DND-41 (cell line): ENCODE measurements at regions not wholly inside any gene's neighbourhood (a gene's known extent, or its start where the extent isn't known, plus 50 kb on each side); places are given as distances from the start of the nearest gene placed in this dataset.
A peak's percentile ranks its signal among the peaks of the same experiment; 100 is the strongest.

ENCODE experiments used
- ATAC-seq: fragments of 200-7000 bp; cut with Tn5 transposase; 3 replicates; pipeline ENCODE4 v1.9.1; 2021; ENCODE audit warnings: low read depth; ENCODE audit not compliant: insufficient read depth
- DNase-seq: peaks from one replicate; pipeline ENCODE4 v3.0.0-alpha.2; 2020
- H2AFZ ChIP-seq: 2 replicates; pipeline ENCODE4 v1.6.0; 2012; ENCODE audit warnings: low read depth, low read length
- H3K27ac ChIP-seq: 2 replicates; pipeline ENCODE4 v1.5.1; 2012; ENCODE audit warnings: low read length, inconsistent platforms
- H3K27me3 ChIP-seq: fragments of 200-600 bp; sonication (generic); 2 replicates; pipeline ENCODE4 v1.6.0; 2012; ENCODE audit warnings: low read length, mild to moderate bottlenecking, inconsistent platforms; ENCODE audit not compliant: insufficient read depth, poor library complexity
- H3K36me3 ChIP-seq: 2 replicates; pipeline ENCODE4 v1.5.1; 2012; ENCODE audit warnings: low read length, inconsistent platforms; ENCODE audit not compliant: insufficient read depth
- H3K4me1 ChIP-seq: 2 replicates; pipeline ENCODE4 v1.5.1; 2012; ENCODE audit warnings: mild to moderate bottlenecking, low read length; ENCODE audit not compliant: insufficient read depth
- H3K4me2 ChIP-seq: 2 replicates; pipeline ENCODE4 v1.6.0; 2012; ENCODE audit warnings: mild to moderate bottlenecking, moderate library complexity, low read length, inconsistent platforms; ENCODE audit not compliant: insufficient read depth
- H3K4me3 ChIP-seq, 2 experiments: fragments of 200-600 bp in 1 of 2; shearing (Covaris generic) in 1 of 2; 2 replicates each; pipeline ENCODE4 v1.5.1; 2012 to 2016; ENCODE audit warnings: inconsistent platforms in 2 of 2, low read length in 2 of 2, mild to moderate bottlenecking in 2 of 2, low read depth in 1 of 2, moderate library complexity in 1 of 2
- H3K79me2 ChIP-seq: 2 replicates; pipeline ENCODE4 v1.6.0; 2012; ENCODE audit warnings: low read length, inconsistent platforms; ENCODE audit not compliant: insufficient read depth
- H3K9ac ChIP-seq: 2 replicates; pipeline ENCODE4 v1.6.0; 2012; ENCODE audit warnings: low read depth, mild to moderate bottlenecking, inconsistent platforms, low read length, moderate library complexity
- H3K9me3 ChIP-seq: 2 replicates; pipeline ENCODE4 v1.5.1; 2012; ENCODE audit warnings: low read length, moderate library complexity, mild to moderate bottlenecking, inconsistent platforms; ENCODE audit not compliant: insufficient read depth, severe bottlenecking
- H4K20me1 ChIP-seq: 2 replicates; pipeline ENCODE4 v1.6.0; 2012; ENCODE audit warnings: low read length; ENCODE audit not compliant: insufficient read depth
- EZH2 ChIP-seq: IDR thresholded peaks from 3 replicates; pipeline ENCODE4 v1.6.1; 2012; ENCODE audit warnings: borderline replicate concordance, low read depth, mild to moderate bottlenecking, moderate library complexity, low read length, inconsistent platforms; ENCODE audit not compliant: severe bottlenecking
- TF ChIP-seq, protein P1 (sequence below): IDR thresholded peaks from 2 replicates; pipeline ENCODE4 v1.5.1; 2012; ENCODE audit warnings: borderline replicate concordance, low read length, moderate library complexity, mild to moderate bottlenecking; ENCODE audit not compliant: poor library complexity, severe bottlenecking; ENCODE audit errors: extremely low read depth

DNA sequence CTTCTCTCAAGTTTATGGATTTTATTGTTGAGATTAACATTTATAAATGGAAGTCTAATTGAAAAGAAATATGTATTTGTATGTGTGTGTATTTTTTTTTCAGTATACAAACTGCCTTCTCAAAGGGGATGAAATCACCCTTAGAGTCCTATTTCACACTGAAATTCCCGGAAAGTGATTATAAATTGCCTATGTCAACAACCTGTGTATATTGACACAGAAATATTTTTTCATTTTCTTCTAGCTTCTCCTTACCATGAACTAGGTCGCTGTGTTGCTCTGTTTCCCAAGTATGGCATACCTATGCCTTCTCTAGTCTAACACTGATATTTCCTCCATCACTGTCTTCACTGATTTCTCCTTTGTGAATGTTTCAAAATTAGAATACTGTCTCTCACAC lies 444.0 kb upstream of the AZI2 start:
- H3K27ac ChIP-seq: no peak overlapping the region
- H3K9ac ChIP-seq: no peak overlapping the region
- DNase-seq (no peak), ATAC-seq (no peak)
- no peak overlapping the region for H2AFZ ChIP-seq
- no peaks in the 10 kb centered on the region for H3K4me1 ChIP-seq
- H3K9me3 ChIP-seq: no peaks in the 10 kb centered on the region
- no peaks in the 10 kb centered on the region for H4K20me1 ChIP-seq
- no peak overlapping the region for H3K4me3 ChIP-seq
- H3K4me2 ChIP-seq: no peak overlapping the region
- TF ChIP-seq, protein P1, sequence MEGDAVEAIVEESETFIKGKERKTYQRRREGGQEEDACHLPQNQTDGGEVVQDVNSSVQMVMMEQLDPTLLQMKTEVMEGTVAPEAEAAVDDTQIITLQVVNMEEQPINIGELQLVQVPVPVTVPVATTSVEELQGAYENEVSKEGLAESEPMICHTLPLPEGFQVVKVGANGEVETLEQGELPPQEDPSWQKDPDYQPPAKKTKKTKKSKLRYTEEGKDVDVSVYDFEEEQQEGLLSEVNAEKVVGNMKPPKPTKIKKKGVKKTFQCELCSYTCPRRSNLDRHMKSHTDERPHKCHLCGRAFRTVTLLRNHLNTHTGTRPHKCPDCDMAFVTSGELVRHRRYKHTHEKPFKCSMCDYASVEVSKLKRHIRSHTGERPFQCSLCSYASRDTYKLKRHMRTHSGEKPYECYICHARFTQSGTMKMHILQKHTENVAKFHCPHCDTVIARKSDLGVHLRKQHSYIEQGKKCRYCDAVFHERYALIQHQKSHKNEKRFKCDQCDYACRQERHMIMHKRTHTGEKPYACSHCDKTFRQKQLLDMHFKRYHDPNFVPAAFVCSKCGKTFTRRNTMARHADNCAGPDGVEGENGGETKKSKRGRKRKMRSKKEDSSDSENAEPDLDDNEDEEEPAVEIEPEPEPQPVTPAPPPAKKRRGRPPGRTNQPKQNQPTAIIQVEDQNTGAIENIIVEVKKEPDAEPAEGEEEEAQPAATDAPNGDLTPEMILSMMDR: no peak
- no peak for TF ChIP-seq EZH2
- H3K27me3 ChIP-seq: no peaks in the 10 kb centered on the region
- no peaks in the 10 kb centered on the region for H3K36me3 ChIP-seq
- H3K79me2 ChIP-seq: no peaks in the 10 kb centered on the region

- DNase-seq: no peak
- ATAC-seq: no peak
- no peak for TF ChIP-seq EZH2
- TF ChIP-seq, protein P1: peak; percentile 6
Measured at GRCh38 chr3:28799084-28799483, 450.5 kb upstream of the AZI2 start.

GRCh38 chr3:28800203-28800602 lies 451.6 kb upstream of the AZI2 start:
- Histone ChIP-seq H4K20me1 (no peaks in the 10 kb centered on the region), H3K9me3 (no peaks in the 10 kb centered on the region), H3K36me3 (no peaks in the 10 kb centered on the region), H3K4me3 (no peak overlapping the region), H3K9ac (no peak overlapping the region), H3K4me2 (no peak overlapping the region), H3K27ac (no peak overlapping the region), H3K79me2 (no peaks in the 10 kb centered on the region), H3K4me1 (no peaks in the 10 kb centered on the region; the same call in 1 of the 2 replicates), H3K27me3 (no peaks in the 10 kb centered on the region), H2AFZ (no peak overlapping the region)
- no peak for TF ChIP-seq EZH2
- TF ChIP-seq, protein P1: no peak
- DNase-seq: no peak
- no peak for ATAC-seq

More at GRCh38 chr3:28799084-28799483, 450.5 kb upstream of the AZI2 start:
- Histone ChIP-seq H3K9me3 (no peaks in the 10 kb centered on the region), H3K27me3 (no peaks in the 10 kb centered on the region), H3K36me3 (no peaks in the 10 kb centered on the region), H4K20me1 (no peaks in the 10 kb centered on the region), H3K4me1 (no peaks in the 10 kb centered on the region; the same call in 1 of the 2 replicates), H3K4me2 (no peak overlapping the region), H3K4me3 (no peak overlapping the region), H3K79me2 (no peaks in the 10 kb centered on the region), H3K27ac (no peak overlapping the region), H3K9ac (no peak overlapping the region), H2AFZ (no peak overlapping the region)

DNA sequence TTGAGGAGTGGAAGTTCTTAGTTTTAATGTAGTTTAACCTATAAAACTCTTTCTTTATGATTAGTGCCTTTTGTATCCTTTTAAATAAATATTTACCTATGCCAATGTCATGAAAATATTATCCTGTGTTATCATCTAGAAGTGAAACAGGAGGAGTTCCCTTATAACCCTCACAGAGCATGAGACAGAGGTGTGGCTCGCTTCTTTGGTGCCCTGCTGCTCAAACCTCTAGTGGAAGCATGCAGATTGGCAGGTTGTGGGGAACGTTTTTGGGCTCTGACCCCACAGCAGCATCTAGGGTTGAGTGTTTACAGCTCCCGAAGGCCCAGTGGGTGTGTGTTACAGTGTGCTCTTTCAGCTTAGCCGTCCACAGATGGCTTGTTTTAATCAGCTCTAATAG lies 459.4 kb upstream of the AZI2 start:
- Histone ChIP-seq H3K27ac (no peak overlapping the region), H3K9ac (no peak overlapping the region), H3K4me3 (no peak overlapping the region), H4K20me1 (no peaks in the 10 kb centered on the region), H3K4me1 (peaks cover 5% of the 10 kb centered on the region), H3K36me3 (no peaks in the 10 kb centered on the region), H3K9me3 (no peaks in the 10 kb centered on the region), H3K27me3 (no peaks in the 10 kb centered on the region), H3K79me2 (no peaks in the 10 kb centered on the region), H3K4me2 (no peak overlapping the region), H2AFZ (no peak overlapping the region)
- no peak for ATAC-seq
- DNase-seq: no peak
- TF ChIP-seq, protein P1: no peak
- no peak for TF ChIP-seq EZH2
